ENCODE measurements at regions not wholly inside any gene's neighbourhood (a gene's known extent, or its start where the extent isn't known, plus 50 kb on each side); places are given as distances from the start of the nearest gene placed in this dataset.

DNA sequence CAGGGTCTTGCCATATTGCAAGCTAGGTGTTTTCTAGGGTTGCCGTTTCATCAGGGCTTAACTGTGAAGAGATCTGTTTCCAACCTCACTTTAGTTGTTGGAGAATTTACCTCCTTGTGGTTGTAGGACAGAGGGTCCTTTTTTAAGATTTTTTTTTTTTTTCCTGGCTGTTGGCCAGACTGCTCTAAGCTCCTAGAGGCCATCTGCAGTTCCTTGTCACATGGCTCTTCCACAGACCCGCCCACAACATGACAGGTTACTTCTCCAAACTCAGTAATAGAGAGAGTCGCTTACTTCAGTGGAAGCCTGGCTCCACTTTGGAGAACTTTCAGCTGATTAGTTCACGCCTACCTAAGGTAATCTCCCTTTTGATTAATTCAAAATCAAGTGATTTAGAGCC is 543.7 kb downstream of the DMRTA1 start:
- TF ChIP-seq, protein P1, sequence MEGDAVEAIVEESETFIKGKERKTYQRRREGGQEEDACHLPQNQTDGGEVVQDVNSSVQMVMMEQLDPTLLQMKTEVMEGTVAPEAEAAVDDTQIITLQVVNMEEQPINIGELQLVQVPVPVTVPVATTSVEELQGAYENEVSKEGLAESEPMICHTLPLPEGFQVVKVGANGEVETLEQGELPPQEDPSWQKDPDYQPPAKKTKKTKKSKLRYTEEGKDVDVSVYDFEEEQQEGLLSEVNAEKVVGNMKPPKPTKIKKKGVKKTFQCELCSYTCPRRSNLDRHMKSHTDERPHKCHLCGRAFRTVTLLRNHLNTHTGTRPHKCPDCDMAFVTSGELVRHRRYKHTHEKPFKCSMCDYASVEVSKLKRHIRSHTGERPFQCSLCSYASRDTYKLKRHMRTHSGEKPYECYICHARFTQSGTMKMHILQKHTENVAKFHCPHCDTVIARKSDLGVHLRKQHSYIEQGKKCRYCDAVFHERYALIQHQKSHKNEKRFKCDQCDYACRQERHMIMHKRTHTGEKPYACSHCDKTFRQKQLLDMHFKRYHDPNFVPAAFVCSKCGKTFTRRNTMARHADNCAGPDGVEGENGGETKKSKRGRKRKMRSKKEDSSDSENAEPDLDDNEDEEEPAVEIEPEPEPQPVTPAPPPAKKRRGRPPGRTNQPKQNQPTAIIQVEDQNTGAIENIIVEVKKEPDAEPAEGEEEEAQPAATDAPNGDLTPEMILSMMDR (IDR thresholded peaks at IDR 0.05; ENCODE audit: insufficient read depth, missing control alignments): no peak
- FAIRE-seq (no peak), DNase-seq (ENCODE audit: insufficient read length, low spot score) (no peak)

DNA sequence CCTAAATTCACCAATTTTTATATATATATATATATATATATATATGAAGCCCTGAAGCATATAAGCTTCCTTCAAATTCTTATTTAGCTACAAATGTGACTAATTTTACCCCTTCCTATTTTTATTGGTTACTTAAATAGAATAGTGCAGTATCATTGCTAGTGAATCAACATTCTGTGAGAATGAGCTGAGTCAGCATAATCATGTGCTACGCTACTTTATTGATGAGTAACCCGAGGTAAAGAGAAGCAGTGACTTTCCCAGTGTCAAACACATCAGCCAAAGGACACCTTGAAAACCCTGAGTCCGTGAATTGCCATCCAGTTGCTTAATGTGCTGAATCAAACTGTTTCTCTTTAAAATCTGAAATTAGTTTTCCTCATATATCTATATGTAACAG is 546.2 kb downstream of the DMRTA1 start:
- DNase-seq (ENCODE audit: insufficient read length, low spot score): no peak
- no peak for FAIRE-seq
- TF ChIP-seq, protein P1 (IDR thresholded peaks at IDR 0.05; ENCODE audit: insufficient read depth, missing control alignments): no peak

DNA sequence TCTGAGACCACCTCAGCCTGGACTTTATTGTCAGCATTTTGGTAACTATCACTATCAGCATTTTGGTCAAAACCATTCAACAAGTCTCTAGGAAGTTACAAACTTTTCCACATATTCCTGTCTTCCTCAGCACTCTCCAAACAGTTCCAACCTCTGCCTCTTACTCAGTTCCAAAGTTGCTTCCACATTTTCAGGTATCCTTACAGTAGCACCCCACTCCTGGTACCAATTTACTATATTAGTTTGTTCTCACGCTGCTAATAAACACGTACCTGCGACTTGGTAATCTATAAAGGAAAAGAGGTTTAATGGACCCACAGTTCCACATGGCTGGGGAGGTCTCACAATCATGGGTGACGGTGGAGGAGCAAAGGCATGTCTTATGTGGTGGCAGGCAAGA is 551.3 kb downstream of the DMRTA1 start:
- DNase-seq (ENCODE audit: insufficient read length, low spot score): no peak
- TF ChIP-seq, protein P1 (IDR thresholded peaks at IDR 0.05; ENCODE audit: insufficient read depth, missing control alignments): no peak
- FAIRE-seq: no peak

DNA sequence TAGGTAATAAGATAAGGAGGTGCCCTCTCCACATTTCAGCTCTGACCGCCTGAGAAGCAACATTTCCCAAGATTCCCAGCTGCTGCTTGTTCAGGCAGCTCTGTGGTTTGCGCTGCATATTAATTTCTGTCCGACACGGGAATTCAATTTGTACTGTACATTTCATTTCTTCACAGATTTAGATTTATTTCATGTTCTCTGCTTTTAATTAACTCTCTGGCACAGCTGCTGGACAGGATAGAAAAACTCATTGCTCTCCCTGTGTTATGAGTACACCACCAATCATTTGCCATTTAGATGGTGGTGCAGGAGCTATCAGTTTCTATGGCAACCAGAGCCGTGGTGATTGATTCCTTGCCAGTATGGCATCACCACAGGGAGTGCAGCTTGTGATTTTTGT is 558.5 kb downstream of the DMRTA1 start:
- TF ChIP-seq, protein P1 (IDR thresholded peaks at IDR 0.05; ENCODE audit: insufficient read depth, missing control alignments): no peak
- FAIRE-seq: no peak
- no peak for DNase-seq (ENCODE audit: insufficient read length, low spot score)

DNA sequence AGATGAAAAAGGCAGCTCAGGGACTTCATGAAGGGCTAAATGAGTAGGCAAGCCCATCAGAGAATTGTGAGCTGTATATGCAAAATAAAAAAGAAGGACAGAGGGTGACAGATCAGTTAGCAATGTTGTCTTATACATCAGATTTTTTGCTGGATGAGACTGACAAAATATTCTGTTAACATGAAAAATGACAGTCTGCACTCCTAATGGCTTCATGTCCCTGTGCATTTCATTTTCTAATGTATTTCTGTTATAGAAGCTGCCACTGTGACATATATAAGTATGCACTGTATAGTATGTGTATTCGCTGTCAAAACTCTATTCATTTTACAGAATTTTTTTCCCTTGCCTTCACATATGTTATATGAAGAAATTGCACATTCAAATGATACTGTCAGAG is 559.5 kb downstream of the DMRTA1 start:
- DNase-seq (ENCODE audit: insufficient read length, low spot score) (no peak), FAIRE-seq (no peak)
- TF ChIP-seq, protein P1 (IDR thresholded peaks at IDR 0.05; ENCODE audit: insufficient read depth, missing control alignments): no peak

DNA sequence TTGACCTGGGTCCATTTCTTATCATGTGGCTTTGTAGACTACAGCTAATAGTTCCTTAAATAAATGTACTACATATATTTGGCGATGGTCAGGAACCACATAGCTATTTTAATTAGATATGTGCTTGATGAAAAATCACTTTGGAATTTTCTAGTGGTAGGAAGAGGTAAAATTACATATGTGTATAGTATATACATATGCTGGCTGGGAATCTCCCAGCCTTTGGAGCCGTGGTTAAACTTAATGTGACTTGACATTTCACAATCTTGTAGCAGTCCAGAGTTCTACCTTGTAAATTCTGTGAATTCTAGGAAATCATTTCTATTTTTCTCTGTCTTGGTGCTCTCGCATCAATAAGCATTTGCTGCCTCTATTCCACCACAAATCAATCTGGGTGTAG is 565.0 kb downstream of the DMRTA1 start:
- FAIRE-seq (no peak), DNase-seq (ENCODE audit: insufficient read length, low spot score) (no peak)
- TF ChIP-seq, protein P1 (IDR thresholded peaks at IDR 0.05; ENCODE audit: insufficient read depth, missing control alignments): no peak

DNA sequence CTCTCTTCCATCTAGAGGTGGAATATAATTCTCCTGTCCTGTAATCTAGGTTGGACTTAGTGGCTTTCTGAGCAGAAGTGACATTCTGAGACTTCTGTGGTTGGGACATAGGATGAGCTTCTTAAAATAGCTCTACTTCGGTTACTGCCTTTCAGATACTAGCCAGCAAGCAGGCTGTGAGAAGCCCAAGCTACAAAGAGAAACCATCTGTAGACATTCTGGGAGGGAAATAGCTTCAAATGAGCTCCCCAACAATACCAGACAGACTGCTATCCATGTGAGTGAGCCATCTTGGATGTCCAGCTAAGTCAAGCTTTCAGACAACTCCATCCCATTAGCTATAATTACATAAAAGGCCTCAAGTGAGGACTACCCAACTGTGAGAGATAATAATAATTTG is 568.9 kb downstream of the DMRTA1 start:
- TF ChIP-seq, protein P1 (IDR thresholded peaks at IDR 0.05; ENCODE audit: insufficient read depth, missing control alignments): no peak
- no peak for DNase-seq (ENCODE audit: insufficient read length, low spot score)
- FAIRE-seq: no peak

Data from D721Med (cell line).